ENCODE measurements at regions not wholly inside any gene's neighbourhood (a gene's known extent, or its start where the extent isn't known, plus 50 kb on each side); places are given as distances from the start of the nearest gene placed in this dataset.

DNA sequence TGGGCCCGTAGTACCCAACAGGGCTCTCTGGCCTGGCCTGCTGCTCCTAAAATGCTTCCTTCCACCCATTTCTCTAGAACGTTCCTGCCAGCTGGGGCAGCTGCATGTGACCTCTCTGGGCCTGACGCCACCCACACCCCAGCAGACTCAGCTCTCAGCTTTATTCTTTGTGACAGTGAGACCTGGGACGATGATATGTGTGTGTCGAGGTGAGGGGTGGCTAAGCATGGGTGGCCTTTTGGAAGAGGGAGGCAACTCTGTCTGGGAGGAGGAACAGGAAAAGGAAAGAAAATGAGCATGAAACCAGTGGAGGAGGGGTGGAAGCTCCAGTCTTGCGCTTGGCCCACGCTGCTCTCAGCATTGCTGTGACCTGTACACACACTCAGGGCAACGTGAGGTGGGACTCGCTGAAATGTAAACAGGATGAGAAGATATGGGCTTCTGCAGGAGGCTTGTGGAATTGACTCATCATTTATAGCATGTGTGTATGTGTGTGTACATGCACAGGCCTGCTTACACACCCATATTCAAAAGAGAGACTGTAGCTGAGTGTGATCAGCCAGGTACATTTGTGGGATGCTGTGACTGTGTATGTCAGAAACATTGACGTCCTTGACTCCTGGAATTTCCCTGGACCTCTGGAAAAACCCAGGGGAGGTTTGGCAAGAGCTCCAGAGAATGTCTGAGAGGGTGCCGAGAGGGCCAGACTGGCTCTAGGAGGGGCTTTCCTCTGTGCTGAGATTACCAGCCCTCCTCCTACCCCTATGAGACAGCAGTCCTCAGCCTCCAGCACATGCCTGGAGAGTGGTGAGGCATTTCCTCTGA is 137.9 kb downstream of the PJA1 start:
- no peak for DNase-seq (ENCODE audit: low read depth, low spot score)

DNA sequence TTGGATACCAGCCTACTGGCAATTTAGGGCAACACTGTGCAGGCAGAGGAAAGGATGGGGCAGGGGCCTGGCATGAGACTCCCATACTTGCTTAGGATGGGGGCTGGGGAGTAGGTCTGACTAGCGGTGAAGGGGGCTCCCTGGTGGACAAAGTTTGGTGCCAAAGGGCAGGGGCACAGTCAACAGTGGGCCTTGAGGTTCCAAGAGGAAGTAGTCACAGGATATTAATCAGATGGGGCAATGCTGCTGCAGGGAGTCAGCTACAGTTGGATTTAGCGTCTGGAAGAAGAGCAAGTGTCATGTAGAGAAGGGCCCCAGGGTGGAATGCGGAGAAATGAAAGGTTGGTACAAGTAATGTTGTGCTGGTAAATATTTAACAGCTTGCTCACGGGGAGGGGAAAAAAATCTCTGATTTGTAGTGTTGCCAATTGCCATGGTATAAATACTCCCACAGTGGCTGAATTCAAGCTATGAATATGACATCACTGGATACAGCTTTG is 139.4 kb downstream of the PJA1 start:
- DNase-seq (ENCODE audit: low read depth, low spot score) = no peak

DNA sequence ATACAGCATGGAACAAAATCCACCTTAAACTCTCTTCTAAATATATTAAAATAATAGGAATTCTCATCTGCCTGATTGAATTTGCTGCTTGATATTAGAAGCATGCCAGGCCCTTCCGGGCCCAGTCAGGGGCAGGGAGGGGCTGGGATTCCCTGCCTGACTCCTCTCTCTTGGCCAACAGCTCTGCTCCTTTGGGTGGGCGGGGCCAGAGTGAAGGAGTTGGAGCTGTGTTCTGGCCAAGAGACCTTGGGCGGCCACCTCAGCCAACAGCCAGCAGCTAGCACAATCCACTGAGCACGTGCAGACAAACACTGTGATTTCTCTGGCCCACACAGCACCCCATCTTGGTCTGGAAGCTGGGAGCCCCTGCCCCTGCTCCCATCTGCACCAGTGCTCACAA is 140.3 kb downstream of the PJA1 start:
- no peak for DNase-seq (ENCODE audit: low read depth, low spot score)

DNA sequence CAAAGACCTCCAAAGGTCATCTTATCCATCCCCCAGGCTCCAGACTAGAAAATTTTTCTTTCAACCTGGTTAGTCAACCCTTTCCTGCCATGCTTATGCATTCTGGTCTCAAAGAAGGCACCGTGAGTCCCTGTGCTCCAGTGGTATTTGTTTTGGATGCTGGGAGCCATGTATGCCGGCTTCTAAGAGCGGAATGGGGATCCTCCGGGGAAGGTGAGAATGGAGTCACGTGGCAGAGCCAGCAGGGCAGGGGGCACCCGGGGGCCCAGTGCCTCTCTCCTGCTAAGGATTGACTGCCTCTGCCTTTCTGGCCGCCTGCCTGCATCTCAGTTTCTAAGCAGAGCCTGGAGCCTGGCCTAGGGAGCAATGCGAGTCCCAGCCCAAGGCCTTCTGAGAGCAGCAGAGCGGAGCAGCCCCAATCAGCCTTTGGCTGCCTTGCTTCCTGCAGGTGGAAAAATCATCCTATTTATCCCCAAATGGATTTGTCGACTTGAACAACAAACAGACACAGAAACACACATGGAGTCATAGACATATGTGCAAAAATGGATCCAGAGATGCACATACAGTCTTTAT is 141.0 kb downstream of the PJA1 start:
- DNase-seq (ENCODE audit: low read depth, low spot score) = no peak

DNA sequence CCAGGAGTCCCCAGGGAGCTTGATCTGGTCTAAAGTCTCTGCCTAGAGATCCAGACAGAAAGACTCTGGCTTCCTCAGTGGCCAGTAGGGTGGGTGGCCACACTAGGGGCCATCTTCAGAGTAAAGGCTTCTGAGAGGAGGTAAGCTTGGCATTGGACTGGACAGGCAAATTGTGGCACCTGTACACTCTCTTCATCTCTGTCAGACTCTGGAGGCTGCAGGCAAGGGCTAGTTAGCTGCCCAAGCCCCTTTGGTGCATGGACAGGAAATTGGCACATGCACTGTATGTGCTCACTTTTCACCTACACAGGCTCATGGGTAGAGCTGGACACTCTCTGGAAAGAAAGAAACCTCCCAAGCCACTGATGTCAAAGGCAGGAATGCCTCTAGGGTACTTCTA is 142.8 kb downstream of the PJA1 start:
- no peak for DNase-seq (ENCODE audit: low read depth, low spot score)

DNA sequence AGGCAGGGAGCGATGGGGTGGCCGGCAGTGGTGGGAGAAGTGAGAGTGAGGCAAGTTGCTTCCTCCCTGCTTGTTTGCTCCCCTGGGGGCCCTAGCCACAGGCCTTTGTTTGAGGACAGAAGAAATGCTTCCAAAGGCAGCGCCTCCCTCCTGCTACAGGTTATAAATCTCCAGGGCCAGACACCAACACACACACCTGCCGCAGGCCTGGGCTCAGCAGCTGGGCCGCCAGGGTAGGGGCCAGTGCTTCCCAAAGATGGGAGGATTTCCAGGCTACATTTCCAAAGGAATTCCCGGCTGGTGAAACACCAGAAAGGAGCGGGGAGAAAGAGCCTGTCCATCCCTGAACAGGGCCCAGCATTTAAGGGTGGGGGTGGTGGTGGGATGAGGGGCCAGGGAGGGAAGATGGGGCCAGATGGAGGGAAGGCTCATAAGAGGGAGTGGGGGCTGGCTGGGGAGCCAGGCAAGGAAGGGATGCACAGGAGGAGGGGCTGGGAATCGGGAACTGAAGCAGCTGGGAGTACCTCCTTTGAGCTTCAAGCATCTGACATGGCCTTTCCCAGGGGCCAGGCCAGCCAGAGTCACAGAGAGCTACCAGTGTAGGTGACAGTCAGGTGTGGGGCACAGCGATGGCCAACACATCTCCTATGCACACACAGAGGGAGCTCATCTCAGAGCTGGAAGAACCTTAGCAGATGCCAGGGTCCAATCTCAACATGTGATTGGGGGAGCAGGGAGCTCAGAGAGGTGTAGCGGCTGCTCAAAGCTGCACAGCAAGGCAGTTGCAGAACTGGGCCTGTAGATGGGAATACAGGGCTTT is 143.9 kb downstream of the PJA1 start:
- DNase-seq (ENCODE audit: low read depth, low spot score) = no peak

DNA sequence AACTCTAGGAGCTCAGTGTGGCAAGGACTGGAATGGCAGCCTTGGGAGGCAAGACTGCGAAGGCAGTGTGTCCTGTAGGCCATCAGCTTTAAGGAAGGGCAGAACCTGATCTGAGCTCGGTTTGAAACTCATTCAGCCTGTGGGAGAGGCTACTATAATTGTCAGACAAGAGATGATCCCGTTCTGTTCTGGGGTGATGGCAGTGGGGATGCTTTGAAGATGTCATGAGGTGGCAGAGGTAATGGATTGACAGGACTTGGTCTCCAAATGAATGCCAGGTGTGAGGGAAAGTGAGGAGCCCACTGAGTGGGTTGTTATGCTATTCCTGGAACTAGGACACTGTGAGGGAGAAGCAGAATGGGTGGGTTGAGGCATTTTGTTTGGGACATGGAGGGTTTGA is 144.9 kb downstream of the PJA1 start:
- DNase-seq (ENCODE audit: low read depth, low spot score) = no peak

DNA sequence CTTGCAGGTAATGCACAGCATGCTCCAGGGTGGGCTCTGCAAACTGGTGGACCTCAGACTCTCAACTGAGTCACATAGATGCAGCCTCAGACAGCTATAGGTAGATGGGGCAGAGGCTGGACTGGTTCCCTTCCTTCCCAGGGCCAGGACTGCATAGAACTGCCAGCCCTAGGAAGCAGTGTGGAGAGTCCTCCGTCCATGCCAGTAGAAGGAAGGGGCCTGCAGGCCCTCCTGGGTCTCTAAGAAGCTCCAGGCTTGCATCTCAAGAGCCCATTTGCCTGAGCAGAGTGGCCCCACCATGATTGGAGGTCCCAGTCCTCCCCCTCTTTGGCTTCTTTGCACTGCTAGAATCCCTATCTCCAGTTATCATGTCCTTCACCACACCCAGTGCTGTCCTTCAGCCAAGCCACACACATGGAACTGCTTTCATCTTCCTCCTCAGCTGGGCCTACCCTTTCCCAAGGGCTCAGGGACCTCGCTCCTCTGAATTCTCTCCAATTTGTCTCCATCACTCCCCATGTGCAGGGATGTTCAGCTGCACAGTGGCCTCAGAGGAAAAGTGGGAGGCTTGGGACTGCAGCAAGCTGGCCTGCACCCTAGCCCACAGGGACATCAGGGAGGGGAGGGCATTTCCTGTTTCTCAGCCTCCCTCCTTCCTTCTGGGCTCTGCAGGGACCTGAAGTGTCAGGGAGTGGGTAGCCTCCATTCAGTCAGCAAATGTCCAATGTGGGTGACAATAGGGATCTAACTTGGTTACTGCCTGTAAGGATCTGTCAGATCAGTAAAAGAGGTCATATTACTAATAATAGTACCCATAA is 146.0 kb downstream of the PJA1 start:
- DNase-seq (ENCODE audit: low read depth, low spot score) = no peak

DNA sequence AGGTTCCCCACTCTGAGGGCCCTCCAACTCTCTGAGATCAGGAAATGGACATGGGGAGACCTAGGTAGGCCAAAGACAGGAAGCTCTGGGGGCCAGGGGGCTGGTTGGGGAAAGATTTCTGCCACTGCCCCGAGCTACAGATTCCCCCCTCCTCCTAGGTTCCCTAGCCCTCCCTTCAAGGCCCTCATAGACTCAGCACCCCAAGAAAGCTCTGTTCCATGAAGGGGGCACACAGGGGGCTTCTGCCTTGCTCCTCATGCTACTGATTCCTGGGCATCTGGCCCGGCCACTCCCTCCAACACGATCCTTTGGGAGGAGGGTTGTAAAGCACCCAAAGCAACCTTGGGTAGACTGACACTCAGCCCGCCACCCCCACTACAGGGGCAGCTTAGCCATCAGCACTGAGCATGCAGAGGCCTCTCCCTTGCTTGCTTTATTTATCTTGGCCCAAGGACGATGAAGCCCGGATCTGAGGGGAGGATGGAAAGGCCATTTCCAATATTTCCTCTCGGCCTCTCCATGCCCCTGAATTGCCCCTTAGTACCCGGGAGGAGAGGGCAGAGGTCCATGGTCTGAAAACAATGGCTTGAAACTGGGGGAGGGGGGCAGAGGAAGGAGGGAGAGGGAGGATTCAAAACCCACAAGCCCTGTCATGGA is 146.7 kb downstream of the PJA1 start:
- DNase-seq (ENCODE audit: low read depth, low spot score) = no peak

DNA sequence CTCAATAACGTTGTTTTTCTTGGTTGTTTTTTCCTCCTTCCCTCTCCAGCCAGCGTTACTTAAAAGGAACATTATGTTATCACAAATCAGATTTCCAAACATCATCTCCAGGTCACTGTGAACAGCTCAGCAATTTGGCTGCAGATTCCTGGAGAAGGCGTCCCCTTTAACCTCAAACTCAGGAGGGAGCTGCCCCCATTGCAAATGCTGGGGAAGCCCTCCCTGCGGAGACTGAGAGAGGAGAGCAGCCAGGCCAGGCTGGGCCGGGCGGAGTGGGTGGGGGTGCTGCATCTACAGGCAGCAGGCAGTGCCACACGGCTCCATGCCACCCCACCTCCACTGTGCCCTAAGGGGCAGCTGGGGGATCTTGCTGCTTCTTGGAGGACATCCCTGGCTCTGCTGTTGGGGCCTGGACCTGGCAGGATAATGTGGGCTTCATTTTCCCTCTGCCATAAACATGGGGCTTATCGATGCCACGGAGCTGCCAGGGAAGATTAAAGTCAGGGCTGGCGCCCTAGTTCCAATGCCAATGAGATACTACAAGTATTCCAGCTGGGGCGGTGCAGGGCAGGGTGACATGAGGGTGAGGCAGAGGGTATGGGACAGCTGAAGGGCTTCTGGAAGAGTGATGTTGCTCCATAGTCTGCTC is 148.8 kb downstream of the PJA1 start:
- DNase-seq (ENCODE audit: low read depth, low spot score) = no peak

DNA sequence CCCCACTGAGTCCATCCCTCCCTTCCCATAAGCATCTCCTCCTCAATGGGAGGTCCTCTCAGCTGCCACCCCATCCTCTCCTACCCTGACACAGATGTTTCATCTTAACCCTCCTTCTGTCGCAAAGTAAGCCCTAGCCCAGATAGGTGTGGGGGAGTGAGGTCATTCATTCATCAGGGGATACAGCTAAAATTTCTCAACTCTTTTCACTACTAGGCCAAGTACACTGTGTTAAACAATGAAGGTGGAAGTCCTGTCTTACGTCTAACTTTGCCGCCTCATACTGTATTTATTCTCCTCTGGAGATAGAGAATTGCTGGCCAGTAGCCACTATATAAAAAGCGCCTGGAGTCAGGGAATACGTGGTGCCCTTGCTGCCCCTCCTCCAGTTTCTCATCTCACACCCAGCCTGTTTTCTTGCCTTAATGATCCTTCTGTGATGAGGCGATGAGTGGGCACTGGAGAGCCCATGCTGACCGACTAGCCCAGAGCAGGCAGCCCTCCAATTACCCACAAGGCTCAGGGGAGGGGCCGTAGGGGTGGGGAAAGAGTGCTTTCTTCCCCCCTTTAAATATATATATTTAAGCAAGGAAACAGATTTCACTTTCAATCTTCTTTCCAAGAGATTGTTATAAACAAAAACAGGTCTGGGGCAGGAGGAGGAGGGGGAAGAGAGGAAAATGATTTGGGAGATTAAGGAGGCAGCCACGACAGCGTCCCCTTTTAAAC is 149.5 kb downstream of the PJA1 start:
- no peak for DNase-seq (ENCODE audit: low read depth, low spot score)

DNA sequence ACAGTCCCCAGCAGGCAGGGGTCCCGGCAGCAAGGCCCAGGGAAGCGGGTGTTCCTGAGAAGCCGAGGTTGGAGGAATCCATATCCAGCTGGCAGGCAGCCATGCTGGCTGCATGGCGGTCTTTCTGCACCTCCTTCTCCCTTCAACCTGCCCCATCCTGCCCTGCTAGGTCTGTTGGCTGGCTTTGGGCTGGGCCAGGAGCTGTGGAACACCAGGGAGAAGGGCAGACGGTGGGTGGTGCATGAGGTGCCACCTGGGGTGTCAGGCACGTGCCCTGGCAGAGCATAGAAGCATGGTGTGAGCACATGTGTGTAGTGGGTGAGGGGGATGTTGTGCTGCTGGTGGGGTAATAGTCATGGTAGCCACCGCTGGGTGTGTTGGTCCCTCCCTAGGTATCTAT is 150.1 kb downstream of the PJA1 start:
- DNase-seq (ENCODE audit: low read depth, low spot score) = no peak

DNA sequence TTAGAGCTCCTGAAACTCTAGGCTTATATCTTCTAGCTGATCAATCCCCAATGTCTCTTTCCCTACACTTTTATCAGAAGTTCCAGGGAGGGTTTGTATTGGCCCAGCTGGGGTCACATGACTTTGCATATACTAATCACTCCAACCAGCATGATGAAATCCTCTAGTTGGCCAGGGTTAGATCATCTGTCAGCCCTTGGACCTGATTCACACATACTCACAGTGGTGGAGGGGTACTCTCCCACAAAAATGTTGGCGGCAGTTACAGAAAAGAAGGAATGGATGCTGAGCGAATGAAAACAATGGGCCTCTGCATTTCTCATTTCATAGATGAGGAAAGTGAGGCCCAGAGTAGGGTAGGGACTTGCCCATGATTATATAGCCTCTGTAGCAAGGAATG is 151.1 kb downstream of the PJA1 start:
- DNase-seq (ENCODE audit: low read depth, low spot score) = no peak

DNA sequence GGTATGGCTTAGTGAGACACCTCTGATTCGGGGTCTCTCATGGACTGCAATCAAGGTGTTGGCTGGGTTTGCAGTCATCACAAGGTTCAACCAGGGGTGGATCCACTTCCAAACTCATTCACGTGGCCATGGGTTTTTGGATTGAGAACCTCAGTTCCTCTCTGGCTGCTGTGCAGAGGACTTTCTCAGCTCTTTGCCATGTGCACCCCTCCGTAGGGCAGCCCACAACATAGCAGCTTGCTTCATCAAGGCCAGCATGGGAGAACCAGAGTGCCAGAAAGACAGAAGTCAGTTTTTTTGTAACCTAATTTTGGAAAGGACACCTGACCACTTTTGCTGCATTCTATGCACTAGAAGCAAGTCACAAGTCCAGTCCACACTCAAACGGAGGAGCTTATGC is 154.9 kb downstream of the PJA1 start:
- DNase-seq (ENCODE audit: low read depth, low spot score) = no peak

DNA sequence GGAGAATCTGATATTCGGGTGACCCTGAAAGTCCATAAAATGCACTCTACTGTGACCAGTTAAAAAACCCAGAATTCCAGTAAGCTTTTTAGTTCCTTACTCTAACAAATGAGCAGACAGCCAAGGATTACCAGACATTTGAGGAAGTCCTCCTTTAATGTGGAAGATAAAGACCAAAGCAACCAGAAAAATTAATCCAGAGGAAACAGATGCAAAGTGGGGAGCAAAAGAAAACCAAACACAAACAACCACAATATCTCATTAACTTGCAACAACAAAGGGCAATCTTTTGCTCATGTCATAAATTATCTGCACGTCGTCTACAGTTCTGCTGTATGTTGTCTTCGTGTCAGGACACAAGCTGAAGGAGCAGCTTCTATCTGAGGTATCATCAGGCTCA is 164.4 kb downstream of the PJA1 start:
- no peak for DNase-seq (ENCODE audit: low read depth, low spot score)

DNA sequence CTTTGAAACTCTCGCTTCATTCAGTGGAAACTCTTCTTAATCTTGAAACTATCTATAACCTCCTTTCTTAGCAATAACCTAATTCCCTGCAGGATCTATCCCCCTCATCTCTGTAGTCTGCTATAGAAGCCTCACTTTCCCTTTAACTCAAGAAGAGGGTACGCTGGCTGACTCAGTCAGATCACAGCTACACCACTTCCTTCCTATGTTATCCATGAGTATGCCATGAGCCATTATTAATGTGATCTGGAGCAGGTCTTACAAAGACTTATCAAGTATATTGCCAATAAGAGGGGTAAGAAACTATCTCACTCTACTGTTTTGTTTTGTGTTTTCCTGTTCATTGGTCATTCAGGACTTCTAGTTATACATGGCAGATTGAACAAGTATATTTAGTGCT is 165.3 kb downstream of the PJA1 start:
- DNase-seq (ENCODE audit: low read depth, low spot score) = no peak

DNA sequence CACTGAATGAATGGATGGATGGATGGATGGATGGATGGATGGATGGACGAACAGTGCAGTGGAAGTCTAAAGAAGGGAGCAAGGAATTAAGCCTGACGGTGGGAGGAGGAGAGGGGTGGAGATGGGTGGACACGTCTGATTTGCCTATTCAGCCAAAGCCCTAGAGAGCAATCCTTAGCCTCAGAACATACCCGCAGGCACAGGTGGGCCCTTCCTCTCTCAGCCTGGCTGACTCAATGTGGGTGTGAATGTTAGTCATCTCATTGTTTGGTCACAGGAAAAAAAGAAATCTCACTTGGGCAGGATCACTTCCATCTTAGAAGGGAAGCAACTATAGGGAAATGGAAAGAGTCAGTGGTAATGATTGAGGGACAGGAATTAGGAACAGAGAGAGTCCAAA is 165.9 kb downstream of the PJA1 start:
- DNase-seq (ENCODE audit: low read depth, low spot score) = no peak

DNA sequence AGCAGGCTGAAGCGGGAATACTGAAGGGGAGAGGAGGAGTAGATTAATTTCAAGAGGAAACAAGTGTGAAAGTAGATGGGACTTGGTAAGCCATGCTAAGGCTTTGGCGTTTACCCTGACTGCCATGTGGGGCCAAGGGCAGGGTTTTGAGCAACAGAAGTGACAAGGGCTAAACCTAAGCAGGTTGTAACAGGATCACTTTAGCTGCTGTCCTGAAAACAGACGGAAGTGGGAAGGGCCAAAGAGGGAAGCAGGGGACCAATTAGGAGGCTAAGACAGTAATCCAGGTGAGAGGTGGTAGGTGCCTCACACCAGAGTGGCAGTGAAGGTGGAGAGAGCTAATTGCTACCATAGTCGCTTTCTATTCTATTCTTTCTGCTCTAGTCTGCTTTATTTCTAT is 166.5 kb downstream of the PJA1 start:
- no peak for DNase-seq (ENCODE audit: low read depth, low spot score)

DNA sequence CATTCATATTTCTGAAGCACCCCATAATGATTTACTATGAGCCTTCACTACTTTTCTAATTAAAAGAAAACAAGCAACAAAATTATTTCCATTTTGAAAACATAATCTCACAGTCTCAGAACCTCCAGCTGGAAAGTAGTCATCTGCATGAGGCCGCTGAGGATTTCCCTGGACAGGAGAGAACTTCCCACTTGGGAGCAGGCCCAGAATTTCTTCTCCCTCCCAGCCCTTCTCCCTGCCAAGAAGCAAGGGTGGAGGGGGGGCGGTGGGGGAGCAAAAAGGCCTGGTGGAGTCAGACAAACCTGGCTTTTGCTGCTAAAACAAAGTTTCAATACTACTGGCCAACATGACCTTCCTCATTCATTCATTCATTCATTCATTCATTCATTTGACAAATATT is 167.3 kb downstream of the PJA1 start:
- DNase-seq (ENCODE audit: low read depth, low spot score) = no peak

DNA sequence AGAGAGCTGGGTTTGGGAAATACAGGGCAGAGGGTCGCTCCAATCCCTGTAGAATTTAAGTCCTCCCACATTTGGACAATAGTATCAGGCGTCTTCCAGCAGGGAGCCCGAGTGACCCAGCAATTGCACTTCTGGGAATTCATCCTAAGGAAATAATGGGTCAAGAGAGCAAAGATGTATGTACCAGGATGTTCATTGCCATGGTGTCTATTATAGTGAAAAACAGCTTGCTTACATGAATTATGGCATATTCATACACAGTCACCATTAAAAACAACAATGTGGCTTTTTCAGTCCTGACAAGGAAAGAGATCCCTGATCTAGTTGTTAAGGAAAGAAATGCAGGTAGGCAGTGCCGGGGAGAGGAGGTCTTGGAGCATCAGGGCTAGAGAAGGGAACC is 167.7 kb downstream of the PJA1 start:
- no peak for DNase-seq (ENCODE audit: low read depth, low spot score)
